ENCODE measurements at regions not wholly inside any gene's neighbourhood (a gene's known extent, or its start where the extent isn't known, plus 50 kb on each side); places are given as distances from the start of the nearest gene placed in this dataset.

DNA sequence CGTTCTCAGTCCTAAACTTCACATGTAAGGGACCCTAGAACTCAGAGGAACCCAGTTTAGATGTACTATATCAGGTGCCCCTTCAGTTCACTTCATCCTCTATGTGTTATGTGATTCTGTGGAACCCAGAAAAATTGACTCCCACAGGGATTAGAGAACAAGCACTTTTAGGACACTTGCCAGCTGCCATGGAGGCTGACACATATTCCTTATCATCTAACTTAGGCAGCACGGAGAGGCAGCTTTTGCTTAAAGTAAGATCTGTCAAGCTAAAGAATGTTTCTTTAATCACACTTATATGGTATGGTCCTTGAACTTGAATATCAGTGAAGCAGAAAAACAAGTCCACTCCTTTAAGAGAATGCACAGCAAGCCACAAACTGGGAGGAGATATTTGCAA is 701.5 kb upstream of the ID4 start:
- Histone ChIP-seq H4K20me1 (replicated peaks; ENCODE audit: control insufficient read depth, extremely low read depth, insufficient read depth, low read length) (no peaks in the 10 kb centered on the region), H3K9me3 (replicated peaks; ENCODE audit: control insufficient read depth, insufficient read depth, low read length) (no peaks in the 10 kb centered on the region), H3K79me2 (ENCODE audit: control insufficient read depth, insufficient read depth, low read length) (no peaks in the 10 kb centered on the region), H3K9ac (replicated peaks; ENCODE audit: extremely low read depth, insufficient read depth, low read length) (no peak overlapping the region), H2AFZ (ENCODE audit: low read depth, low read length) (no peak overlapping the region), H3K27ac (ENCODE audit: insufficient read depth, low read depth, low read length) (no peak overlapping the region), H3K9me1 (replicated peaks; ENCODE audit: control insufficient read depth, extremely low read depth, insufficient read depth, low read length) (no peaks in the 10 kb centered on the region), H3K4me3 (replicated peaks in 1 of 3; ENCODE audit: insufficient read depth in 1 of 3, low read depth in 1 of 3, low read length in 3 of 3) (no peak overlapping the region), H3K36me3 (ENCODE audit: control insufficient read depth in 2 of 2, extremely low read depth in 1 of 2, insufficient read depth in 2 of 2, low read length in 2 of 2) (no peaks in the 10 kb centered on the region), H3K4me1 (ENCODE audit: control insufficient read depth, extremely low read depth, insufficient read depth, low read length) (no peaks in the 10 kb centered on the region), H3K4me2 (ENCODE audit: insufficient read depth, low read length) (no peak overlapping the region), H3K27me3 (ENCODE audit: control insufficient read depth in 2 of 2, insufficient read depth in 2 of 2, low read length in 2 of 2) (no peaks in the 10 kb centered on the region)
- ChIA-PET POLR2A (no interaction called here), CTCF (no interaction called here)
- intact Hi-C loops (cut with micrococcal nuclease) (no loop called here), dilution Hi-C loops (cut with MboI; ENCODE audit: extremely low pct_ligation_motif_present, low sequenced_read_pairs) (no loop called here)
- FAIRE-seq = no peak
- BruUV-seq (replicated peaks) = no TSS peak
- no peak for DNase-seq (ENCODE audit: low read depth, low spot score)
- TF ChIP-seq MYC (IDR thresholded peaks at IDR 0.05; ENCODE audit: low read depth, low read length) (no peak), GATA2 (IDR thresholded peaks at IDR 0.05; ENCODE audit: insufficient read depth, insufficient read length, low read depth, low read length) (no peak), EZH2 (IDR thresholded peaks at IDR 0.05; ENCODE audit: borderline replicate concordance, low read depth, low read length, severe bottlenecking) (no peak), POLR2AphosphoS5 (IDR thresholded peaks at IDR 0.05; ENCODE audit: insufficient read depth, low read depth, low read length) (no peak), JUN (IDR thresholded peaks at IDR 0.05; ENCODE audit: borderline replicate concordance, insufficient read depth, insufficient read length, low read depth) (no peak), POLR2A (IDR thresholded peaks at IDR 0.05; ENCODE audit: low read depth, low read length) (no peak), FOS (IDR thresholded peaks at IDR 0.05; ENCODE audit: borderline replicate concordance, insufficient read depth, low read length) (no peak)
- TF ChIP-seq, protein P1, sequence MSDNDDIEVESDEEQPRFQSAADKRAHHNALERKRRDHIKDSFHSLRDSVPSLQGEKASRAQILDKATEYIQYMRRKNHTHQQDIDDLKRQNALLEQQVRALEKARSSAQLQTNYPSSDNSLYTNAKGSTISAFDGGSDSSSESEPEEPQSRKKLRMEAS (IDR thresholded peaks at IDR 0.05; ENCODE audit: insufficient read depth, insufficient read length) = no peak
- TF ChIP-seq, protein P2, sequence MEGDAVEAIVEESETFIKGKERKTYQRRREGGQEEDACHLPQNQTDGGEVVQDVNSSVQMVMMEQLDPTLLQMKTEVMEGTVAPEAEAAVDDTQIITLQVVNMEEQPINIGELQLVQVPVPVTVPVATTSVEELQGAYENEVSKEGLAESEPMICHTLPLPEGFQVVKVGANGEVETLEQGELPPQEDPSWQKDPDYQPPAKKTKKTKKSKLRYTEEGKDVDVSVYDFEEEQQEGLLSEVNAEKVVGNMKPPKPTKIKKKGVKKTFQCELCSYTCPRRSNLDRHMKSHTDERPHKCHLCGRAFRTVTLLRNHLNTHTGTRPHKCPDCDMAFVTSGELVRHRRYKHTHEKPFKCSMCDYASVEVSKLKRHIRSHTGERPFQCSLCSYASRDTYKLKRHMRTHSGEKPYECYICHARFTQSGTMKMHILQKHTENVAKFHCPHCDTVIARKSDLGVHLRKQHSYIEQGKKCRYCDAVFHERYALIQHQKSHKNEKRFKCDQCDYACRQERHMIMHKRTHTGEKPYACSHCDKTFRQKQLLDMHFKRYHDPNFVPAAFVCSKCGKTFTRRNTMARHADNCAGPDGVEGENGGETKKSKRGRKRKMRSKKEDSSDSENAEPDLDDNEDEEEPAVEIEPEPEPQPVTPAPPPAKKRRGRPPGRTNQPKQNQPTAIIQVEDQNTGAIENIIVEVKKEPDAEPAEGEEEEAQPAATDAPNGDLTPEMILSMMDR (IDR thresholded peaks at IDR 0.05; ENCODE audit: extremely low read depth in 1 of 2, insufficient read depth in 1 of 2, low read depth in 1 of 2, low read length in 2 of 2) = no peak

Measured in endothelial cell of umbilical vein (primary cell).